ENCODE measurements at regions not wholly inside any gene's neighbourhood (a gene's known extent, or its start where the extent isn't known, plus 50 kb on each side); places are given as distances from the start of the nearest gene placed in this dataset.

GRCh38 chr5:26323794-26324193 is 714.6 kb downstream of the CDH9 start:
- TF ChIP-seq CTCF (conservative IDR thresholded peaks at IDR 0.05; ENCODE audit: low read depth, low read length), result no peak
- Histone ChIP-seq H3K79me2 (ENCODE audit: insufficient read depth, low read depth) (no peaks in the 10 kb centered on the region), H3K9ac (no peak overlapping the region), H3K27me3 (ENCODE audit: insufficient read depth, low read depth) (no peaks in the 10 kb centered on the region), H3K4me1 (ENCODE audit: low read depth, poor library complexity, severe bottlenecking) (no peaks in the 10 kb centered on the region), H3K4me2 (no peak overlapping the region), H2AFZ (ENCODE audit: low read depth) (no peak overlapping the region), H3K36me3 (ENCODE audit: insufficient read depth) (no peaks in the 10 kb centered on the region), H3K27ac (no peak overlapping the region), H3K4me3 (IDR thresholded peaks at IDR 0.05; ENCODE audit: insufficient read depth, low read depth, low read length) (no peak overlapping the region), H4K20me1 (ENCODE audit: insufficient read depth) (no peaks in the 10 kb centered on the region)

DNA sequence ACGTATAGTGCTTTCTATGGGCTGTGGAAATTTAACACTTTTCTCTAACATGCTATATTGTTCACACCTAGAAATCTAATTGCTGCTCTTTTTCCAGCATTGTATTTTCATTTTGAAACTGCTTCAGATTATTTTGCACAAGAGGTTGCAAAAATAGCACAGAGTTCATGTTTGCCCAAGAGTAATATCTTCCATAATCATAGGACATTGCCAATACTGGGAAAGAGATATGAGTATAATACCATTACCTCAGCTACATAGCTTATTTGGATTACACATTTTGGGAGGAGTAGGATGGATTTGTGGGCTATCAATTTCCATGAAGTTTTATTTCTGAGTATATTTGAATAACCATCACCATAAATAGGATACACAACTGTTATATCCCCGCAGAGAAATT is 717.1 kb downstream of the CDH9 start:
- no peaks in the 10 kb centered on the region for H3K27me3 ChIP-seq (ENCODE audit: insufficient read depth, low read depth)
- H4K20me1 ChIP-seq (ENCODE audit: insufficient read depth), result no peaks in the 10 kb centered on the region
- no peak for TF ChIP-seq CTCF (conservative IDR thresholded peaks at IDR 0.05; ENCODE audit: low read depth, low read length)
- no peaks in the 10 kb centered on the region for H3K79me2 ChIP-seq (ENCODE audit: insufficient read depth, low read depth)
- H3K4me2 ChIP-seq, result no peak overlapping the region
- no peaks in the 10 kb centered on the region for H3K36me3 ChIP-seq (ENCODE audit: insufficient read depth)
- H3K27ac ChIP-seq, result no peak overlapping the region
- H2AFZ ChIP-seq (ENCODE audit: low read depth), result no peak overlapping the region
- no peak overlapping the region for H3K4me3 ChIP-seq (IDR thresholded peaks at IDR 0.05; ENCODE audit: insufficient read depth, low read depth, low read length)
- H3K4me1 ChIP-seq (ENCODE audit: low read depth, poor library complexity, severe bottlenecking), result no peaks in the 10 kb centered on the region
- no peak overlapping the region for H3K9ac ChIP-seq

DNA sequence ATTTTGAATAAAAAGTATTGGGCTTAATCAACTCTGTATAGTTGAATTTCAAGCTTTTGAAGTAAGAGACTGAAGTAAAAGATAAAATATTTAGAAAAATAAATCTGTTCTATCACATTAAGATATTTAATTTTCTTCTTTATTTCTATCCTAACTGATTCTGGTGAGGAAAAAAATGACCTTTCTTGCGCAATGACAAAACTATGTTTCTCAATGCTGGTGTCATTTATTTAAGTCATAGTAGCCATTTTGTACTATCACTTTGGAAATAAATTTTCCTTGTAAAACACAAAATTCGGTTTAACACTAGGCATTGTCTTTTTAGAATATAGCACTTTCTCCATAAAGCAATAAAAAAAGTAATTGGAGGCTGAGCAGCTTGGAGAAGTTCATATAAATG is 728.0 kb downstream of the CDH9 start:
- H3K4me1 ChIP-seq (ENCODE audit: low read depth, poor library complexity, severe bottlenecking), result no peaks in the 10 kb centered on the region
- no peaks in the 10 kb centered on the region for H3K36me3 ChIP-seq (ENCODE audit: insufficient read depth)
- no peak overlapping the region for H3K9ac ChIP-seq
- H4K20me1 ChIP-seq (ENCODE audit: insufficient read depth), result no peaks in the 10 kb centered on the region
- no peak overlapping the region for H3K4me3 ChIP-seq (IDR thresholded peaks at IDR 0.05; ENCODE audit: insufficient read depth, low read depth, low read length)
- TF ChIP-seq CTCF (conservative IDR thresholded peaks at IDR 0.05; ENCODE audit: low read depth, low read length), result no peak
- no peaks in the 10 kb centered on the region for H3K27me3 ChIP-seq (ENCODE audit: insufficient read depth, low read depth)
- H3K4me2 ChIP-seq, result no peak overlapping the region
- no peak overlapping the region for H3K27ac ChIP-seq
- H3K79me2 ChIP-seq (ENCODE audit: insufficient read depth, low read depth), result no peaks in the 10 kb centered on the region
- no peak overlapping the region for H2AFZ ChIP-seq (ENCODE audit: low read depth)

DNA sequence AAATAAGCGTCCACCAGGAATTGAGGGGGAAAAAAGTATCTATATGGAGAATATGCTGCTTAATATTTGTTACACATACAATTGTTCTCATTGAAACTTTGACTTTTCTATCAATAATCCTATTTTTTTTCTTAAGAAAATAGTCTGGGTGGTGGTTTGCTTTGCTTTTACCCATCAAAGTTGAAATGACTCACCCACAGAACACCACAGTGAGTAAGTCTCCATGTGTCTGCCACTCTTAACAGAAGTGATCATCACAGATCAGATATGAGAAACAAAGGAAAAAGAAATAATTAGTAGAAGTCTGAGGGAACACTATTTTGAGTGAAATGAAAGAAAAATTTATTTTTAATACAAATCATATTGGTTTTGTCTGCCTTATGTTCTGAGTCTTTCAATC is 742.8 kb downstream of the CDH9 start:
- Histone ChIP-seq H3K4me1 (ENCODE audit: low read depth, poor library complexity, severe bottlenecking) (no peaks in the 10 kb centered on the region), H3K79me2 (ENCODE audit: insufficient read depth, low read depth) (no peaks in the 10 kb centered on the region), H2AFZ (ENCODE audit: low read depth) (no peak overlapping the region), H3K36me3 (ENCODE audit: insufficient read depth) (no peaks in the 10 kb centered on the region), H4K20me1 (ENCODE audit: insufficient read depth) (no peaks in the 10 kb centered on the region), H3K27ac (no peak overlapping the region), H3K4me2 (no peak overlapping the region), H3K27me3 (ENCODE audit: insufficient read depth, low read depth) (no peaks in the 10 kb centered on the region), H3K9ac (no peak overlapping the region), H3K4me3 (IDR thresholded peaks at IDR 0.05; ENCODE audit: insufficient read depth, low read depth, low read length) (no peak overlapping the region)
- no peak for TF ChIP-seq CTCF (conservative IDR thresholded peaks at IDR 0.05; ENCODE audit: low read depth, low read length)

DNA sequence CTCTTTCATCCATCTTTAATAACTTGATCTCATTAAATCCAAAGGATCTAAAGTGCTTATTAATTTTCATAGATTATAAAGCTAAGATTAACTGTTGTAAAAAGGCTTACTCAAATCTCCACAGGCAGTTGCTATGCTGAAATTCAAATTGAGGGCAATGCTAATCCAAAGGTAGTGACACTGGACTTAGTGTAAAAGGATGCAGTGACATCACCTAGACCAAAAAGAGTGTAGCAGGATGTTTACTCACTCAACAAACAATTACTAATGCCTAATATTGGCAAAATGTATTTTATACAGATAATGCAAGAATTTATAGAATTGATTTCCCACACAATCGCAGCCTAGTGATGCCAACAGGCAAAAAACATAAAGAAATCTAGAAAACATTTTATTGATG is 756.2 kb downstream of the CDH9 start:
- Histone ChIP-seq H3K4me2 (no peak overlapping the region), H3K36me3 (ENCODE audit: insufficient read depth) (no peaks in the 10 kb centered on the region)

More for the DNA sequence above, 756.2 kb downstream of the CDH9 start:
- H3K4me3 ChIP-seq (IDR thresholded peaks at IDR 0.05; ENCODE audit: insufficient read depth, low read depth, low read length), result no peak overlapping the region
- H3K27me3 ChIP-seq (ENCODE audit: insufficient read depth, low read depth), result no peaks in the 10 kb centered on the region
- H2AFZ ChIP-seq (ENCODE audit: low read depth), result no peak overlapping the region
- H3K4me1 ChIP-seq (ENCODE audit: low read depth, poor library complexity, severe bottlenecking), result peaks cover 6% of the 10 kb centered on the region
- no peak overlapping the region for H3K9ac ChIP-seq
- no peak for TF ChIP-seq CTCF (conservative IDR thresholded peaks at IDR 0.05; ENCODE audit: low read depth, low read length)
- H3K79me2 ChIP-seq (ENCODE audit: insufficient read depth, low read depth), result no peaks in the 10 kb centered on the region
- no peaks in the 10 kb centered on the region for H4K20me1 ChIP-seq (ENCODE audit: insufficient read depth)
- H3K27ac ChIP-seq, result no peak overlapping the region
